ENCODE measurements at regions not wholly inside any gene's neighbourhood (a gene's known extent, or its start where the extent isn't known, plus 50 kb on each side); places are given as distances from the start of the nearest gene placed in this dataset.

- TF ChIP-seq EZH2phosphoT487 (IDR thresholded peaks at IDR 0.05; ENCODE audit: insufficient read depth, low read depth) (no peak), EZH2 (IDR thresholded peaks at IDR 0.05; ENCODE audit: insufficient read depth, poor library complexity, severe bottlenecking) (no peak)
These were observed 156.1 kb upstream of the VLDLR start for GRCh38 chr9:2465516-2465915.

Measured in GM23248 (cell line).